ENCODE measurements at regions not wholly inside any gene's neighbourhood (a gene's known extent, or its start where the extent isn't known, plus 50 kb on each side); places are given as distances from the start of the nearest gene placed in this dataset.

DNA sequence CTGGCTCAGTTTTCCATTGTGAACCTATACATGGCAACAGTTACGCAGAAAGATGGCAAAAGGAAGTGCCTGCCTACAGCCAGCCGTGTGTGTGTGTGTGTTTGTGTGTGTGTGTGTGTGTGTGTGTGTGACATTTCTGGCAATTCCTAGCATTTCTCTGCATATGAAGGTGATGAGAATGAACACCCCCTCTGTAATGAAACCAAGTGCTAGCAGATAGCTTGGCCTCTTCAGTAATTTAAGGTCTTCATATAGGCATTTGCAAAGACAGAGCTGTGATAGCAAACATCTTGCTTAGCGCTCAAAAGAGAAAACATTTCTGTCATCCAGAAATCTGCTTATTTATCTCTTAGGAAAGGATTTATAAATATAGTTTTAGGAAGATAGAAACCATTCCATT lies 389.1 kb downstream of the AACS start:
- TF ChIP-seq, protein P1, sequence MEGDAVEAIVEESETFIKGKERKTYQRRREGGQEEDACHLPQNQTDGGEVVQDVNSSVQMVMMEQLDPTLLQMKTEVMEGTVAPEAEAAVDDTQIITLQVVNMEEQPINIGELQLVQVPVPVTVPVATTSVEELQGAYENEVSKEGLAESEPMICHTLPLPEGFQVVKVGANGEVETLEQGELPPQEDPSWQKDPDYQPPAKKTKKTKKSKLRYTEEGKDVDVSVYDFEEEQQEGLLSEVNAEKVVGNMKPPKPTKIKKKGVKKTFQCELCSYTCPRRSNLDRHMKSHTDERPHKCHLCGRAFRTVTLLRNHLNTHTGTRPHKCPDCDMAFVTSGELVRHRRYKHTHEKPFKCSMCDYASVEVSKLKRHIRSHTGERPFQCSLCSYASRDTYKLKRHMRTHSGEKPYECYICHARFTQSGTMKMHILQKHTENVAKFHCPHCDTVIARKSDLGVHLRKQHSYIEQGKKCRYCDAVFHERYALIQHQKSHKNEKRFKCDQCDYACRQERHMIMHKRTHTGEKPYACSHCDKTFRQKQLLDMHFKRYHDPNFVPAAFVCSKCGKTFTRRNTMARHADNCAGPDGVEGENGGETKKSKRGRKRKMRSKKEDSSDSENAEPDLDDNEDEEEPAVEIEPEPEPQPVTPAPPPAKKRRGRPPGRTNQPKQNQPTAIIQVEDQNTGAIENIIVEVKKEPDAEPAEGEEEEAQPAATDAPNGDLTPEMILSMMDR (conservative IDR thresholded peaks at IDR 0.05; ENCODE audit: low read length): no peak
- TF ChIP-seq EZH2phosphoT487 (IDR thresholded peaks at IDR 0.05; ENCODE audit: borderline replicate concordance, low read depth, low read length): no peak
